ENCODE measurements at regions not wholly inside any gene's neighbourhood (a gene's known extent, or its start where the extent isn't known, plus 50 kb on each side); places are given as distances from the start of the nearest gene placed in this dataset.

GRCh38 chr20:16904751-16905150 is 156.6 kb downstream of the OTOR start:
- Mint-ChIP-seq H3K27me3 (no peaks in the 10 kb centered on the region), H3K9me3 (peaks cover 1 to 8% (median 5%) of the 10 kb centered on the region in 3 donors), H3K36me3 (no peaks in the 10 kb centered on the region), H3K27ac (no peak overlapping the region), H3K4me3 (no peak overlapping the region), H3K4me1 (no peaks in the 10 kb centered on the region)

- Mint-ChIP-seq H3K27me3 (no peaks in the 10 kb centered on the region), H3K27ac (no peak overlapping the region), H3K36me3 (no peaks in the 10 kb centered on the region), H3K4me1 (no peaks in the 10 kb centered on the region), H3K4me3 (no peak overlapping the region), H3K9me3 (peaks cover 2 to 14% (median 7%) of the 10 kb centered on the region in 3 donors)
Measured at GRCh38 chr20:16914277-16914676, 166.1 kb downstream of the OTOR start.

GRCh38 chr20:16916165-16916564 is 168.0 kb downstream of the OTOR start:
- H3K4me3 Mint-ChIP-seq, result peak overlapping the region in 1 of 4 donors; percentile 72
- H3K9me3 Mint-ChIP-seq, result peaks cover 2 to 7% (median 4%) of the 10 kb centered on the region in 3 donors
- H3K36me3 Mint-ChIP-seq, result no peaks in the 10 kb centered on the region
- no peaks in the 10 kb centered on the region for H3K4me1 Mint-ChIP-seq
- H3K27ac Mint-ChIP-seq, result no peak overlapping the region
- H3K27me3 Mint-ChIP-seq, result no peaks in the 10 kb centered on the region

GRCh38 chr20:16917636-16918035 is 169.5 kb downstream of the OTOR start:
- Mint-ChIP-seq H3K36me3 (no peaks in the 10 kb centered on the region), H3K4me3 (no peak overlapping the region), H3K9me3 (peaks cover 0 to 2% (median 2%) of the 10 kb centered on the region in 3 donors), H3K4me1 (no peaks in the 10 kb centered on the region), H3K27ac (no peak overlapping the region), H3K27me3 (no peaks in the 10 kb centered on the region)

DNA sequence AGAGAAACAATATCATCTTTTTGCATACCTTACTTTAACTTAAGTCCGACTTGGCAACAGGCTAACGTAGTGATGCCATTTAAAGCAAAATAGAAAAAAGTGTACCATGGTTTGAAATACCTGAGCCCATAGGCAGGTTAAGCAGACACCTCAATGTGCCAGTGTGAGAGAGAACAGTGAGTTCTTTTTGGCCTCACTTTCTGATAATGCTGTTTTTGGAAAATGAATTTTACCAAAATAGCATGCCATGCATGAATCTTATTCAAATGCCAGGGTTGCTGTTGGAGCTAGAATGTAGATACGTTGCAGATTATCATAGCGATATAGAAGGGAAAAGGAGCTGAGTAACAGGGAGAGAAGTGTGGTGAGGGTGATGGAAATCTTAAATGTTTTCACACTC is 170.2 kb downstream of the OTOR start:
- Mint-ChIP-seq H3K27ac (no peak overlapping the region), H3K27me3 (no peaks in the 10 kb centered on the region), H3K9me3 (peaks cover 0 to 2% (median 2%) of the 10 kb centered on the region in 3 donors), H3K36me3 (no peaks in the 10 kb centered on the region), H3K4me1 (no peaks in the 10 kb centered on the region), H3K4me3 (no peak overlapping the region)

DNA sequence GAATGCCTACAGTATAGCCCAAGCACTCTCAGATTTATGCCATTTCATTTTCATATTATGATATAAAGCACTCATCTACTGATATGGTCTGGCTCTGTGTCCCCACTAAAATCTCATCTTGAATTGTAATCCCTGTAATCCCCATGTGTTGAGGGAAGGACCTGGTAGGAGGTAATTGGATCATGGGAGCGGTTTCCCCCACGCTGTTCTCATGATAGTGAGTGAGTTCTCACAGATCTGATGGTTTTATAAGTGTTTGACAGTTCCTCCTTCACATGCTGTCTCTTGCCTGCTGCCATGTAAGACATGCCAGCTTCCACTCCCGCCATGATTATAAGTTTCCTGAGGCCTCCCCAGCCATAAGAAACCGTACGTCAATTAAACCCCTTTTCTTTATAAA is 171.7 kb downstream of the OTOR start:
- Mint-ChIP-seq H3K27ac (no peak overlapping the region), H3K4me1 (no peaks in the 10 kb centered on the region), H3K9me3 (peaks cover 0 to 2% (median 0%) of the 10 kb centered on the region in 3 donors)

GRCh38 chr20:16922834-16923233 is 174.7 kb downstream of the OTOR start:
- no peaks in the 10 kb centered on the region for H3K9me3 Mint-ChIP-seq
- H3K27ac Mint-ChIP-seq, result no peak overlapping the region
- peaks cover 1% of the 10 kb centered on the region for H3K36me3 Mint-ChIP-seq
- H3K27me3 Mint-ChIP-seq, result no peaks in the 10 kb centered on the region
- H3K4me1 Mint-ChIP-seq, result no peaks in the 10 kb centered on the region
- H3K4me3 Mint-ChIP-seq, result no peak overlapping the region

More for the DNA sequence above, 171.7 kb downstream of the OTOR start:
- Mint-ChIP-seq H3K27me3 (no peaks in the 10 kb centered on the region), H3K36me3 (peaks cover 1% of the 10 kb centered on the region), H3K4me3 (no peak overlapping the region)

DNA sequence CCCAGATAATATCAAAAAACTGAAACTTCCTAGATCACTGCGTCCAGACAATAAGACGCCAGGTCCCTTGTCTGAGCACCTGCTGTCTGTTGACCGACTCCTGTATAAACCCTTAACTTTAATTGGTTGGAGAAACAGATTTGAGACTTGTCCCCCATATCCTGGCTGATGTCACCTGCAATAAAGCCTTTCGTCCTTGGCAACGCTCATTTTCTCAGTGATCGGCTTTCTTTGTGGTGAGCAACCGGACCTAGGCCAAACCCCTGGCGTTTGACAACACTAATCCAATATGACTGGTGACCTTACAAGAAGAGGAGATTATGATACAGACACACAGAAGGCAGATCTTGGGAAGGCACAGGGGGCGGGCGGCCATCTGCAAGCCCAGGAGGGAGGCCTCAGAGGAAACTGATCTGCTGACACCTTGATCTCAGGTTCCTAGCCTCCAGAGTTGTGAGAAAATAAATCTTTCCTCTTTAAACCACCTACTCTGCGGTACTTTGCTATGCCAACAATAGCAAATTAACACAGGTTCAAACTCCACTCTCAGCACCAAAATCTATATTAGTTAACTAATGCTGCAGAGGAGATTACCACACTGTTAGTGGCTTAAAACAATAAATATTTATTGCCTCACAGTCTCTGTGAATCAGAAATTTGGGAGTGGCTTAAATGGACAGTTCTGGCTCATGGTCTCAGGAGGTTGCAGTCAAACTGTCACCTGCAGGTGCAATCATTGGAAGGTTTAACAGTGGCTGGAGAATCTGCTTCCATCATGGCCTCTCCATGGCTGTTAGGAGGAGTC is 178.7 kb downstream of the OTOR start:
- H3K36me3 Mint-ChIP-seq, result peaks cover 1% of the 10 kb centered on the region
- no peak overlapping the region for H3K4me3 Mint-ChIP-seq
- H3K27ac Mint-ChIP-seq, result no peak overlapping the region
- H3K4me1 Mint-ChIP-seq, result no peaks in the 10 kb centered on the region
- H3K27me3 Mint-ChIP-seq, result peaks cover 3% of the 10 kb centered on the region
- no peaks in the 10 kb centered on the region for H3K9me3 Mint-ChIP-seq

GRCh38 chr20:16929756-16930155 is 181.6 kb downstream of the OTOR start:
- H3K4me1 Mint-ChIP-seq, result no peaks in the 10 kb centered on the region
- peaks cover 3% of the 10 kb centered on the region for H3K27me3 Mint-ChIP-seq
- no peaks in the 10 kb centered on the region for H3K36me3 Mint-ChIP-seq
- no peak overlapping the region for H3K4me3 Mint-ChIP-seq
- no peak overlapping the region for H3K27ac Mint-ChIP-seq
- no peaks in the 10 kb centered on the region for H3K9me3 Mint-ChIP-seq

DNA sequence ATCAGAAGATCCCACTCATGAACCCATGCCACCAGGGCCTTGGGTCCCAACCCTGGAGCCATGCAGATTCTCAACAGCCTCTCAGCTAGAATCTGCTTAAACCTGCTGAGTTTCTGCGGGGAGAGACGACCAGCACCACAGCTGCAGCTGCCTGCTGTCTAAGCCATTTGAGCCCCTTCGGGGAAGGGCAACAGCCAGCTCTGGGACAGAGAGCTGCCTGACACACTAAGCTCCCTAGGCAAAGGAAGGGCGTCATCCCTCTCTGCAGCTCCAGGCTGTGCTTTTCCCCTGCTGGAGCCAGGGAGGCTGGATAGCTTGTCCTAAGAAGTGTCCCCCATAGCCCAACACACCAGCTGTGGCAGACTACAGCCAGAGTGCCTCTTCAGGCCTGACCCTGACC is 182.5 kb downstream of the OTOR start:
- H3K27me3 Mint-ChIP-seq, result peaks cover 3% of the 10 kb centered on the region
- H3K36me3 Mint-ChIP-seq, result no peaks in the 10 kb centered on the region
- no peak overlapping the region for H3K4me3 Mint-ChIP-seq
- H3K4me1 Mint-ChIP-seq, result no peaks in the 10 kb centered on the region
- no peaks in the 10 kb centered on the region for H3K9me3 Mint-ChIP-seq
- H3K27ac Mint-ChIP-seq, result no peak overlapping the region

DNA sequence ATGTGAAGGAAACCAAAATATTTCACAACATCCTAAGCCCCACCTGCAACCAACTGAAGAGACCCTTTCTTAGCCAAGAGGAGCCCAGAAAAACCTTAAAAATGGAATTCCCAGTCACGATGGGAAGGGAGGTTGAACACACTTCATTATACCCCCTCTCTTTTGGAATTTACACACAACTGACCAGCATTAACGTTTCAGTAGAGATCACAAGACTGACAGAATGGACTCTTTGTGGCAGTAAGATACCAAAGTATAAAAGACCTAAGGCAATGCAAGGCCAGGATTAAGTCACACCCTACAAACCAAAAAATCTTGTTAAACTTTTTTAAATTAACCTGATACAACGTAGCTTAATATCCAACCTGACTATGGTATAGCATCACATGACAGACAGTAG is 190.9 kb downstream of the OTOR start:
- Mint-ChIP-seq H3K27me3 (no peaks in the 10 kb centered on the region), H3K4me3 (no peak overlapping the region), H3K36me3 (peaks cover 1% of the 10 kb centered on the region), H3K27ac (no peak overlapping the region), H3K9me3 (peaks cover 2 to 4% (median 2%) of the 10 kb centered on the region in 3 donors), H3K4me1 (no peaks in the 10 kb centered on the region)

DNA sequence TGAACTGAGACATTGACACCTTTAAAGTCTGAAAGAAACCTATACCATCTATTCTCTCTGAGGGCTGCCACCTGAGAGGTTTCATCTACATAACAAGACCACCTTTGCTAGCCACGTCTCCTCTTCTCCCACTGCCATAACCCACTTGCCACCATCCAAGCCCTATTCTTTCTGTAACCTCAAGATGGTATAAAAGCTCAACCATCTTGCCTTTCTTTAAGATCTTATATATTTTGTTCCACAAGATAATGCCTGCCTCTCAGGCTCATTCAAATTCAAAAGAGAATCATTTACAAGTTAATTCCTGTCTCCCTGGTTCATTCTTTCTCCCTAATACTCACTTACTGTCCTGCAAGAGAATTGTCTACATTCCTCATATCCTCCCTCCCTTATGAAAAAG is 192.5 kb downstream of the OTOR start:
- H3K27me3 Mint-ChIP-seq, result no peaks in the 10 kb centered on the region
- H3K36me3 Mint-ChIP-seq, result peaks cover 1% of the 10 kb centered on the region

DNA sequence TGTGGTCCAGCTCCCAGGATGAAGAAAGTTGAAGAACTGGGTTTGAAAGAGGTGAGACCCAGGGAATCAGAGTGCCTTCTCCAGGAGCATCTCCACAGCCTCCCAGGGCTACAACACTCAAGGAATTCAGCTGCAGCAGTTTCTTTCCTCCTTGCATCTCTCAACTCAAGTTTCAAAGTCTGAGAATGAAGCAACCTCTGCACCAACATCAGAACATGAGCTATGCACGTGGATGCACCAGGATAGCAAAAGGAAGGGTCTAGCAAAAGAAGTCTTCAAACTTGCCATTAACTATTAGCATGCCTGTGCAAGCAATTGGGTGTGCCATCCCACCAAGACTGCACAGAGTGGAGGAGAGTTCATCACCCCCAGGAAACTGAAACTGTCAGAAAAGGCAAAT is 193.9 kb downstream of the OTOR start:
- Mint-ChIP-seq H3K27ac (no peak overlapping the region), H3K27me3 (no peaks in the 10 kb centered on the region), H3K4me3 (no peak overlapping the region), H3K4me1 (no peaks in the 10 kb centered on the region), H3K36me3 (peaks cover 1% of the 10 kb centered on the region), H3K9me3 (peaks cover 0 to 5% (median 4%) of the 10 kb centered on the region in 3 donors)

More for the DNA sequence above, 192.5 kb downstream of the OTOR start:
- Mint-ChIP-seq H3K4me1 (no peaks in the 10 kb centered on the region), H3K9me3 (peaks cover 2 to 4% (median 2%) of the 10 kb centered on the region in 3 donors), H3K27ac (no peak overlapping the region), H3K4me3 (no peak overlapping the region)

DNA sequence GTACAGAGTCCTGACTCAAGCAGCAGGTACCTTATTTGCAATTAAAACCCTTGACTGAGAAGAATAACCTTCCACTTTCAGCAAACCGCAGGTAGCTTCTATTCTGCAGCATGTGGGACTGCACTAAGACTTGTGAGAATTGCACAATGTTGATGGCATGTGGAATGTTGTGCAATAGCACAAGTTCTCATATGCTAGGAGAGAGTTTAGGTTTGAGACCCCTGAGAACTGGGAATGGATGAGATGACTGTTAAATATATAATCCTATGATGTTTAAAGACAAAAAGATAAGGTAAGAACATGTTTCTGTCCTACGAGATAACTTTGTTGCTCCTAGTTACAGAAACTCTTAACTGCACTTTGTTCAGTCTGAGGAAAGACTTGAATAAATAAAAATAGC is 194.6 kb downstream of the OTOR start:
- Mint-ChIP-seq H3K4me1 (no peaks in the 10 kb centered on the region), H3K9me3 (peaks cover 0 to 5% (median 2%) of the 10 kb centered on the region in 3 donors), H3K4me3 (no peak overlapping the region), H3K27me3 (no peaks in the 10 kb centered on the region), H3K36me3 (no peaks in the 10 kb centered on the region), H3K27ac (no peak overlapping the region)

DNA sequence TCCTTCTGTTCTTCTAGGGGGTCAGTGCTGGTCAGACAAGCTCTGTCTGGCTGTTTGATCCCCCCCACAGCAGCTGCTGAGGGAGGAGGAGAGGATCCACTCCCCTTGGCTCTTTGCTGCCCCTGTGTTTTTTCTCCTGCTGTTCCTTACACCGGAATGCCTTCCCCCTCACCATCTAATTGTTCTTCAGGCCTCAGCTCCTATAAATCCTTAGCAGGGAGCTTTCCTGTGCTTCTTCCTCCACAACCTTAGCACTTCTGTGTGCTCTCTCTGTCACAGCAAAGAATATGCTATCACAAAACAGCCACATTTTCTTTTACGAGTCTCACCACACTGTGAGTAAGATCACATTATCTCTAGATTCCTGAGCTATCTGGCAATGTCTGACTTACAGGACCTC is 196.6 kb downstream of the OTOR start:
- Mint-ChIP-seq H3K27ac (no peak overlapping the region), H3K4me3 (no peak overlapping the region), H3K9me3 (peaks cover 0 to 7% (median 4%) of the 10 kb centered on the region in 3 donors), H3K4me1 (no peaks in the 10 kb centered on the region), H3K27me3 (no peaks in the 10 kb centered on the region), H3K36me3 (no peaks in the 10 kb centered on the region)

GRCh38 chr20:16945619-16946018 is 197.5 kb downstream of the OTOR start:
- no peak overlapping the region for H3K27ac Mint-ChIP-seq
- H3K27me3 Mint-ChIP-seq, result no peaks in the 10 kb centered on the region
- peaks cover 3 to 8% (median 4%) of the 10 kb centered on the region in 3 donors for H3K9me3 Mint-ChIP-seq
- H3K36me3 Mint-ChIP-seq, result no peaks in the 10 kb centered on the region
- H3K4me1 Mint-ChIP-seq, result no peaks in the 10 kb centered on the region
- no peak overlapping the region for H3K4me3 Mint-ChIP-seq

All from IgD-negative memory B cell (primary cell).